ENCODE measurements at regions not wholly inside any gene's neighbourhood (a gene's known extent, or its start where the extent isn't known, plus 50 kb on each side); places are given as distances from the start of the nearest gene placed in this dataset.
"Not testable (repeated sequence)": the region's sequence is repeated elsewhere in the genome, so short reads cannot be mapped to it uniquely, and the experiment has no call there.

DNA sequence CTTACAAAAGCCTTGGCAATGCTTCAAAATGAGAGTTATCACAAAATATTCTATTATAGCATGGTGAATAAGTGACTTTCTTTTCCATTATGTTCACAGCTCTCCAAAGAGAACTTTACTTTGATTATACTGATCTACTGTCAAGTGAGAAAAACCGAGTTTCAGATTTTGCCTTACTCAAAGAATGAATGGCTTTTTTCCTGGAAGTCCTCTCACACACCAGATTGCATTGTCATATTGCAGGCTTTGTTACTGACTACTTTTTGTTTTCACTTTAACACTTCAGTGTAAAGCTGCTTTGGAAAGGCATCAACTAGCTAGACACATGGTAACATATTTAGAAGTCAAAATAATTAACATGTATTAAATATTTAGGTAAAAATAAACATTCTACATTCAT lies 765.2 kb upstream of the NUDT12 start:
- Mint-ChIP-seq H3K4me1 (ENCODE audit: unreplicated experiment) (no peaks in the 10 kb centered on the region), H3K27me3 (ENCODE audit: unreplicated experiment) (no peaks in the 10 kb centered on the region), H3K4me3 (ENCODE audit: unreplicated experiment) (no peak overlapping the region), H3K27ac (ENCODE audit: unreplicated experiment) (no peak overlapping the region), H3K9me3 (ENCODE audit: unreplicated experiment) (no peaks in the 10 kb centered on the region), H3K36me3 (ENCODE audit: low read depth, unreplicated experiment) (no peaks in the 10 kb centered on the region)
- DNase-seq (ENCODE audit: low spot score) = no peak
- TF ChIP-seq, protein P1, sequence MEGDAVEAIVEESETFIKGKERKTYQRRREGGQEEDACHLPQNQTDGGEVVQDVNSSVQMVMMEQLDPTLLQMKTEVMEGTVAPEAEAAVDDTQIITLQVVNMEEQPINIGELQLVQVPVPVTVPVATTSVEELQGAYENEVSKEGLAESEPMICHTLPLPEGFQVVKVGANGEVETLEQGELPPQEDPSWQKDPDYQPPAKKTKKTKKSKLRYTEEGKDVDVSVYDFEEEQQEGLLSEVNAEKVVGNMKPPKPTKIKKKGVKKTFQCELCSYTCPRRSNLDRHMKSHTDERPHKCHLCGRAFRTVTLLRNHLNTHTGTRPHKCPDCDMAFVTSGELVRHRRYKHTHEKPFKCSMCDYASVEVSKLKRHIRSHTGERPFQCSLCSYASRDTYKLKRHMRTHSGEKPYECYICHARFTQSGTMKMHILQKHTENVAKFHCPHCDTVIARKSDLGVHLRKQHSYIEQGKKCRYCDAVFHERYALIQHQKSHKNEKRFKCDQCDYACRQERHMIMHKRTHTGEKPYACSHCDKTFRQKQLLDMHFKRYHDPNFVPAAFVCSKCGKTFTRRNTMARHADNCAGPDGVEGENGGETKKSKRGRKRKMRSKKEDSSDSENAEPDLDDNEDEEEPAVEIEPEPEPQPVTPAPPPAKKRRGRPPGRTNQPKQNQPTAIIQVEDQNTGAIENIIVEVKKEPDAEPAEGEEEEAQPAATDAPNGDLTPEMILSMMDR (IDR thresholded peaks at IDR 0.05; ENCODE audit: unreplicated experiment) = no peak

DNA sequence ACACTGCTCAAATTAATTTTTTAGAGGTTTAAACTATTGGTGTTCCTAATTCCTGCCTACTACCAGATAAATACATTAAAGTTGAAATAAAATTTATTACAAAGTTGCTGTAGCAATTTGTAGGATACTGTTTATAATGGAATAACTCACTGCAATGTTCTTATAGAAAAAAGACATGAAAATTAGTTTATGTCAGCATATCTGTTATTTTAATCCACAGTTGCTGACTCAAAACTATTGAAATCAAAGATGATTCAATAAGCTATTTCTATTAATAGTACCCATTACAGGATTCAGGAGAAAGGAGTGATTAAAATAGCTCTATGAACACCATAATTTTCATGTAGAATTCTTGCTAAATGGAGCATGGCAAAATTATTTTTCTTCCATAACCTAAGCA lies 764.4 kb upstream of the NUDT12 start:
- TF ChIP-seq, protein P1 (IDR thresholded peaks at IDR 0.05; ENCODE audit: unreplicated experiment) = no peak
- Mint-ChIP-seq H3K27me3 (ENCODE audit: unreplicated experiment) (no peaks in the 10 kb centered on the region), H3K4me1 (ENCODE audit: unreplicated experiment) (no peaks in the 10 kb centered on the region), H3K27ac (ENCODE audit: unreplicated experiment) (no peak overlapping the region), H3K36me3 (ENCODE audit: low read depth, unreplicated experiment) (no peaks in the 10 kb centered on the region), H3K9me3 (ENCODE audit: unreplicated experiment) (no peaks in the 10 kb centered on the region), H3K4me3 (ENCODE audit: unreplicated experiment) (no peak overlapping the region)
- DNase-seq (ENCODE audit: low spot score) = no peak

DNA sequence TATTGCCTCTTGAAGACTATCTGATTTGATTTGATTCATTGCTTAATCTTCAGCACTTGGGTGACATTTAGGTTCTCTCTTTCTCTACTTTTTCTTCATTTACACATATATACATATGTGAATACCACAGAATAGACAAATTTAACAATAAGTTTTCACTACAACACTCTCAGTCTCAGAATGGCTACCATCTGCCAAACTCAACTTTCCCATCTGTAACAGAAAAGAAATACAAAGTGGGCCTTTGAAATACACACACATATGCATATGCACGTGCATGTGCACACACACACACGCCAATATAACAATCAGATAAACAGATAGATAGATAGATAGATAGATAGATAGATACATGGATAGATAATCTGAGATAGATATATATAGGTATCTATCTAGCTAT lies 762.8 kb upstream of the NUDT12 start:
- no peak overlapping the region for H3K4me3 Mint-ChIP-seq (ENCODE audit: unreplicated experiment)
- TF ChIP-seq, protein P1 (IDR thresholded peaks at IDR 0.05; ENCODE audit: unreplicated experiment) = no peak
- H3K27ac Mint-ChIP-seq (ENCODE audit: unreplicated experiment) = no peak overlapping the region
- DNase-seq (ENCODE audit: low spot score) = no peak
- no peaks in the 10 kb centered on the region for H3K9me3 Mint-ChIP-seq (ENCODE audit: unreplicated experiment)
- no peaks in the 10 kb centered on the region for H3K27me3 Mint-ChIP-seq (ENCODE audit: unreplicated experiment)
- no peaks in the 10 kb centered on the region for H3K36me3 Mint-ChIP-seq (ENCODE audit: low read depth, unreplicated experiment)
- H3K4me1 Mint-ChIP-seq (ENCODE audit: unreplicated experiment) = no peaks in the 10 kb centered on the region

DNA sequence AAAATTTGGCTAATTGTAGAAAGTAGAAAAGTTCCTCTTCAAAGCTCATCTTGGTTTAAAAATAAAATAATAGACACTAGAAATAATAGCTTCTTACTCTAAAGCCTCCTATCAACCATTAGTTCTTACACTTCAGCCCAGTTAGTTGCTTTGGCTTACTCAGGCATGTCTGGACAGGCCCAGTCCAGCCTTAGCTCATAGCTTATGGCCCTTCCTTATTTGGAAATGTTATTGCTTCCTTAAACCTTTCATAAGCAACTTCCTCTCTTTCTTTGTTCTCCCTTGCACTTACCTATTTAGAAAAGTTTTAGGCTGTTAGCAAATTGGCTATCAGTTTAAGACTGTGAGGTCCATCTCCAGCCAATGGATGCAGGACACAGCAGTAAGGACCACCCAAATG lies 754.1 kb upstream of the NUDT12 start:
- not testable (repeated sequence) for H3K4me1 Mint-ChIP-seq (ENCODE audit: unreplicated experiment); DNase-seq (ENCODE audit: low spot score); H3K9me3 Mint-ChIP-seq (ENCODE audit: unreplicated experiment); H3K36me3 Mint-ChIP-seq (ENCODE audit: low read depth, unreplicated experiment); H3K4me3 Mint-ChIP-seq (ENCODE audit: unreplicated experiment); H3K27ac Mint-ChIP-seq (ENCODE audit: unreplicated experiment); H3K27me3 Mint-ChIP-seq (ENCODE audit: unreplicated experiment)

DNA sequence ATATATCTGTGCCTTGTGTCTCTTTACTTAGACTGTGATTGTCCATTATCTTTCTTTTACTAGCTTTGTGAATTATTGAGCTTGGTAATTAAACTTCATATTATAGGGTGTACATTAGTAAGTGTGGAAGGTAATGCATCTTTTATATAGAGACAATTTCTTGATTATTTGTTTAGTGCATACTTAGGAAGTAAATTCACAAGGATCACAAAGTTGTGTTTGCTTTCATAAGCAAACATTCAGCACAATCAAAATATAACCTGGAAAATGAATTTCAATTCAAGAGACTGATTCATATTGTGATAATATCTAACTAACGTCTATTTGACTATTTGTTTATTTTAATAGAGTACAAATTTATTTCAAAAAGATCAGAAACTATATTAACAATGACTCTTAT lies 749.9 kb upstream of the NUDT12 start:
- TF ChIP-seq, protein P1 (IDR thresholded peaks at IDR 0.05; ENCODE audit: unreplicated experiment) = no peak
- Mint-ChIP-seq H3K4me3 (ENCODE audit: unreplicated experiment) (no peak overlapping the region), H3K9me3 (ENCODE audit: unreplicated experiment) (no peaks in the 10 kb centered on the region), H3K27me3 (ENCODE audit: unreplicated experiment) (peaks cover 1% of the 10 kb centered on the region), H3K4me1 (ENCODE audit: unreplicated experiment) (no peaks in the 10 kb centered on the region), H3K27ac (ENCODE audit: unreplicated experiment) (no peak overlapping the region), H3K36me3 (ENCODE audit: low read depth, unreplicated experiment) (no peaks in the 10 kb centered on the region)
- no peak for DNase-seq (ENCODE audit: low spot score)

DNA sequence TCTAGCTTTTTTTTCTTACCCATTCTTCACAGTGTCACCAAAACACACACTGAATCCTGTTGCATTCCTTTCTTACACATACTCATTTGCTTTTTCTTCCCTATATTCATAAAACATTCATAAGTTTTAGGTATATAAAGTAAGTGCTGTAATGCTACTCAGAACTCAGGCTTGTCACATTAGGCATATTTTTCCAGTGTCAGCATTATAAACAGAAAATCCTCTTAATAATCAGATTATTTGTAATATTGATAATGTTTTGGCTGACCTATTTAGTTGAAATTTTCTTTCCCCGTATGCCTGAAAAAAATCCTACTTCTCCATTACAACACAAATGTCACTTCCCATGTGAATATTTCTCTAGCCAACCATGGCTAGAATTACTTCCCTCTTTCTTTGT lies 743.0 kb upstream of the NUDT12 start:
- H3K9me3 Mint-ChIP-seq (ENCODE audit: unreplicated experiment) = no peaks in the 10 kb centered on the region
- no peak overlapping the region for H3K4me3 Mint-ChIP-seq (ENCODE audit: unreplicated experiment)
- no peak for DNase-seq (ENCODE audit: low spot score)
- TF ChIP-seq, protein P1 (IDR thresholded peaks at IDR 0.05; ENCODE audit: unreplicated experiment) = no peak
- H3K27me3 Mint-ChIP-seq (ENCODE audit: unreplicated experiment) = no peaks in the 10 kb centered on the region
- no peaks in the 10 kb centered on the region for H3K36me3 Mint-ChIP-seq (ENCODE audit: low read depth, unreplicated experiment)
- H3K27ac Mint-ChIP-seq (ENCODE audit: unreplicated experiment) = no peak overlapping the region
- H3K4me1 Mint-ChIP-seq (ENCODE audit: unreplicated experiment) = peaks cover 12% of the 10 kb centered on the region

Data from endothelial cell (in vitro differentiated cells).